ENCODE measurements at regions not wholly inside any gene's neighbourhood (a gene's known extent, or its start where the extent isn't known, plus 50 kb on each side); places are given as distances from the start of the nearest gene placed in this dataset.
"Not testable (repeated sequence)": the region's sequence is repeated elsewhere in the genome, so short reads cannot be mapped to it uniquely, and the experiment has no call there.

DNA sequence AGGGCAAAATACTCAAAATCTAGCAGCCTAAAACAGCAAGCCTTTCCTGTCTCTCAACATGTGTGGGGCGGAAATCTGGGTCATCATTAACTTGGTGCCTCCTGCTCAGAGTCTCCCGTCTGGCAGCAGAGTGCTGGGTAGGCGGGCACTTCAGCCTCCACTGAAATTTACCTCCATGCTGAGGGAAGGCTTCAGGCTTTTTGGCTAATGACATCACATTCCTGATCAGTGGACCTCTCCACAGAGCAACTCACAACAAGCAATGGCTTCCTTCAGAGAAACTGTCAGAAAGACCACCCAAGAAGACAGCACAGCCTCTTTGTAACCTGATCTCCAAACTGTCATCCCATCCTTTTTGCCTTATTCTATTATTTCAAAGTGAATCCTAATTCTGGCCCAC lies 1109.0 kb downstream of the UQCRFS1 start:
- Histone ChIP-seq H3K27me3 (no peaks in the 10 kb centered on the region), H3K4me1 (no peaks in the 10 kb centered on the region), H3K9me3 (no peaks in the 10 kb centered on the region), H3K27ac (no peak overlapping the region), H3K4me3 (no peak overlapping the region), H3K36me3 (no peaks in the 10 kb centered on the region)
- DNase-seq (no peak), ATAC-seq (no peak)
- TF ChIP-seq, protein P1, sequence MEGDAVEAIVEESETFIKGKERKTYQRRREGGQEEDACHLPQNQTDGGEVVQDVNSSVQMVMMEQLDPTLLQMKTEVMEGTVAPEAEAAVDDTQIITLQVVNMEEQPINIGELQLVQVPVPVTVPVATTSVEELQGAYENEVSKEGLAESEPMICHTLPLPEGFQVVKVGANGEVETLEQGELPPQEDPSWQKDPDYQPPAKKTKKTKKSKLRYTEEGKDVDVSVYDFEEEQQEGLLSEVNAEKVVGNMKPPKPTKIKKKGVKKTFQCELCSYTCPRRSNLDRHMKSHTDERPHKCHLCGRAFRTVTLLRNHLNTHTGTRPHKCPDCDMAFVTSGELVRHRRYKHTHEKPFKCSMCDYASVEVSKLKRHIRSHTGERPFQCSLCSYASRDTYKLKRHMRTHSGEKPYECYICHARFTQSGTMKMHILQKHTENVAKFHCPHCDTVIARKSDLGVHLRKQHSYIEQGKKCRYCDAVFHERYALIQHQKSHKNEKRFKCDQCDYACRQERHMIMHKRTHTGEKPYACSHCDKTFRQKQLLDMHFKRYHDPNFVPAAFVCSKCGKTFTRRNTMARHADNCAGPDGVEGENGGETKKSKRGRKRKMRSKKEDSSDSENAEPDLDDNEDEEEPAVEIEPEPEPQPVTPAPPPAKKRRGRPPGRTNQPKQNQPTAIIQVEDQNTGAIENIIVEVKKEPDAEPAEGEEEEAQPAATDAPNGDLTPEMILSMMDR (IDR thresholded peaks at IDR 0.05) = no peak
- TF ChIP-seq POLR2A (IDR thresholded peaks at IDR 0.05) = no peak
- intact Hi-C loops (cut with DNase I) = no loop called here
- WGBS (ENCODE audit: insufficient coverage, low coverage, low lambda C conversion rate, missing lambda C conversion rate) = 20% methylated on average over 2 of the region's 3 CpGs

DNA sequence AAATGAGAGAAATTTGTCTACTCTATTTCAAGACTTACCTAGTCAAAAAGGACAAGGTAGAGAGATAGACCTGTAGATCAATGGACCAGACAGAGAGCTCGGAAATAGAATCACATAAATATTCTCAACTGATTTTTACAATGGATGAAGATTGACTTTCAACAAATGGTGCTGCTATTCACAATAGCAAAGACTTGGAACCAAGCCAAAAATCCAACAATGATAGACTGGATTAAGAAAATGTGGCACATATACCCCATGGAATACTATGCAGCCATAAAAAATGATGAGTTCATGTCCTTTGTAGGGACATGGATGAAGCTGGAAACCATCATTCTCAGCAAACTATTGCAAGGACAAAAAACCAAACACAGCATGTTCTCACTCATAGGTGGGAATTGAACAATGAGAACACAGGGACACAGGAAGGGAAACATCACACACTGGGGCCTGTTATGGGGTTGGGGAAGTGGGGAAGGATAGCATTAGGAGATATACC lies 1128.2 kb downstream of the UQCRFS1 start:
- H3K4me3 ChIP-seq; H3K27me3 ChIP-seq; intact Hi-C loops (cut with DNase I); H3K4me1 ChIP-seq; DNase-seq; H3K9me3 ChIP-seq; H3K36me3 ChIP-seq; ATAC-seq; H3K27ac ChIP-seq: not testable (repeated sequence)
- 67% methylated on average over 1 of the region's 1 CpG for WGBS (ENCODE audit: insufficient coverage, low coverage, low lambda C conversion rate, missing lambda C conversion rate)

DNA sequence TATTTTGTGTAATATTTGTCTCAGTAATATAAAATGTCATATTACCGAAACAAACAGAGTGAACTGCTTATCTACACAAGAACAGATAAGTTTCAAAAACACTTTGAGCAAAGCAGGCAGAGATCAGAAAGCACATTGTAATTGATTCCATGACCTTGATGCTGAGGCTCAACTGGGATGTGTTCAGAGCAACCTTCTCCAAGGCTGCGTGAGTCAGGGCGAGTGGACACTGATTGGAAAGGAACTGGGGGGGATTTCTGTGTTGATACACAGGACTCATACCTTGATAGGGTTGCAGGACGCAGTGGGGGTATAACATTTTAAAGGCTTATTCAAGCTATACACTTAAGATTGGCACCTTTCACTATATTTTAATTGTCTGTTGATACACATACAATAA lies 1136.3 kb downstream of the UQCRFS1 start:
- H3K4me1 ChIP-seq = no peaks in the 10 kb centered on the region
- DNase-seq (no peak), ATAC-seq (no peak)
- H3K4me3 ChIP-seq = no peak overlapping the region
- H3K36me3 ChIP-seq = no peaks in the 10 kb centered on the region
- TF ChIP-seq, protein P1 (IDR thresholded peaks at IDR 0.05) = no peak
- no peak for TF ChIP-seq POLR2A (IDR thresholded peaks at IDR 0.05)
- 30% methylated on average over 2 of the region's 4 CpGs for WGBS (ENCODE audit: insufficient coverage, low coverage, low lambda C conversion rate, missing lambda C conversion rate)
- no peak overlapping the region for H3K27ac ChIP-seq
- no peaks in the 10 kb centered on the region for H3K9me3 ChIP-seq
- no peaks in the 10 kb centered on the region for H3K27me3 ChIP-seq
- intact Hi-C loops (cut with DNase I) = no loop called here

DNA sequence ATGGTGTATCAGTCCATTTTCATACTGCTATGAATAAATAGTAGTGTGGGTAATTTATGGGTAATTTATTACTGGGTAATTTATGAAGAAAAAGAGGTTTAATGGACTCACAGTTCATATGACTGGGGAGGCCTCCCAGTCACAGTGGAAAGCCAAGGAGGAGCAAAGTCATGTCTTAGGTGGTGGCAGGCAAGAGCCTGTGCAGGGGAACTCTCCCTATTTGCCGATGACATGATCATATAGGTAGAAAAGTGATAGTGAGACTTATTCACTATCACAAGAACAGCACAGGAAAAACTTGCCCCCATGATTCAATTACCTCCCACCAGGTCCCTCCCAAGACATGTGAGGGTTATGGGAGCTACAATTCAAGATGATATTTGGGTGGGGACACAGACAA lies 1137.7 kb downstream of the UQCRFS1 start:
- Histone ChIP-seq H3K9me3 (no peaks in the 10 kb centered on the region), H3K4me1 (no peaks in the 10 kb centered on the region), H3K4me3 (no peak overlapping the region), H3K27ac (no peak overlapping the region), H3K27me3 (no peaks in the 10 kb centered on the region), H3K36me3 (no peaks in the 10 kb centered on the region)
- WGBS (ENCODE audit: insufficient coverage, low coverage, low lambda C conversion rate, missing lambda C conversion rate) = 67% methylated on average over 1 of the region's 1 CpG
- TF ChIP-seq POLR2A (IDR thresholded peaks at IDR 0.05) = no peak
- TF ChIP-seq, protein P1 (IDR thresholded peaks at IDR 0.05) = no peak
- no peak for ATAC-seq
- intact Hi-C loops (cut with DNase I) = no loop called here
- DNase-seq = no peak

DNA sequence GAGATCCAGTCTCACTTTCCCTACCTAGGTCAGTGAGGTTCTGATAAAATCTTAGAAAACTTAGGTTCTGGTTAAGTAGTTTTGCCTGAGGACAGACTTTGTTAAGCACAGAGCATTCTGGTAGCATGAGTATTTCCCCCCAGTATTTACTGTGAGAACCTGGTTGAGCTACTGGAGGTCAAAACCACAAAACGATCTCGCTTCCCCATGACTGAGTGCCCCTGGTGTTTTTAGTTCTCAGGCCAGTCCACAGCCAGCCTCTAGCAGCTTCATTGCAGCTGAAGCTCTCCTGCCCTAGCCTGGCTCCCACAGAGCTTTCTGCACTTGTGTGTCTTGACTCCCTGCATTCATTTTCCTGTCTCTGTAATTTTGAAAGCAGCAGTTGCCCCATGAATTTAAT lies 1138.2 kb downstream of the UQCRFS1 start:
- no peak overlapping the region for H3K4me3 ChIP-seq
- no peak for ATAC-seq
- H3K27me3 ChIP-seq = no peaks in the 10 kb centered on the region
- TF ChIP-seq, protein P1 (IDR thresholded peaks at IDR 0.05) = no peak
- no peak for TF ChIP-seq POLR2A (IDR thresholded peaks at IDR 0.05)
- H3K36me3 ChIP-seq = no peaks in the 10 kb centered on the region
- intact Hi-C loops (cut with DNase I) = no loop called here
- H3K9me3 ChIP-seq = no peaks in the 10 kb centered on the region
- WGBS (ENCODE audit: insufficient coverage, low coverage, low lambda C conversion rate, missing lambda C conversion rate) = 17% methylated on average over 2 of the region's 2 CpGs
- no peaks in the 10 kb centered on the region for H3K4me1 ChIP-seq
- no peak overlapping the region for H3K27ac ChIP-seq
- DNase-seq = no peak
